HG03457 (cell line): ENCODE measurements at regions not wholly inside any gene's neighbourhood (a gene's known extent, or its start where the extent isn't known, plus 50 kb on each side); places are given as distances from the start of the nearest gene placed in this dataset.
"Not testable (repeated sequence)": the region's sequence is repeated elsewhere in the genome, so short reads cannot be mapped to it uniquely, and the experiment has no call there.

Experiments used
- ATAC-seq: cut with Tn5 transposase; IDR thresholded peaks from one replicate; pipeline ENCODE4 v1.9.1; 2021; ENCODE audit warnings: moderate number of reproducible peaks; ENCODE audit not compliant: unreplicated experiment

- ATAC-seq, result no peak
These were observed 50.4 kb upstream of the SOD1 start for GRCh38 chr21:31609081-31609480.

DNA sequence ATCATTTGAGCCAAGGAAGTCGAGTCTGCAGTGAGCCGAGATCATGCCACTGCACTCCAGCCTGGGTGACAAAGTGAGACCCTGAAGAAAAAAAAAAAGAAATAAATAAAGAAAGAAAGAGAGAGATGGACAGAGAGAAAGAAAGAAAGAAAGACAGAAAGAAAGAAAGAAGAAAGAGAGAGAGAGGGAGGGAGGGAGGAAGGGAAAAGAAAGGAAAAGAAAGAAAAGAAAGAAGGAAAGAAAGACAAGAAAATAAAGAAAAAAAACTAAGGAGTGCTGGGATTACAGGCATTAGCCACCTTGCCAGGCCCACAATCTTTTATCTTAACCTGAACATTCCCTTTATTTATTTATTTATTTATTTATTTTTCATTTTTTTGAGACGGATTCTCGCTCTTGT is 51.7 kb upstream of the SOD1 start:
- no peak for ATAC-seq

GRCh38 chr21:31606081-31606874 is 53.2 kb upstream of the SOD1 start:
- ATAC-seq, result no peak

DNA sequence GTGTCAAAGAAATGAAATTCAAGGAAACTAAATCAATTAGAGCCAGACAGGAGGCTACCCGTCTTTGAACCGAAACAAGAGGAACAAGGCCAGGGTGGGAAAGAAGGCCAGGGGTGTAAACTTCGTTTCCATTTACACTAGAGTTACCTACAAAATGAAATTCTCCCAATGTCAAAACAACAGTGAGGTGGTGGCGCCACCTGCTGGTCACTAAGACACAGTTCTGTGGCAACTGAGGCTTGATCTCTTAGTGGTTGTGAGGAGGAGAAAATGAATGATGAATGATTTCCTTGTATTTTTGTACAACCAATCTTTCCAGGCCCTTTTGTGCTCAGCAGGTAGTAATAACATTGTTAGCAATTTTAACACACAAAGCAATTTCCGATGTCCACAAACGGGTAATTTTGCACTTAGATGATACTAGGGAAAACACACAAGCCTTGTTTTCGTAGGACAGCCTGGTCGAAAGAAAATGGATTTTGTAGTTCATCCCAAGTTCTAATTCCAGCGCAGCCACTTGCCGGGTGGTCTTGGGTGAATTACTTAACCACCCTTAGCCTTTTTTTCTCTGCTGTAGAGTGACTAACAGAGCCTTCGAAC is 54.8 kb upstream of the SOD1 start:
- ATAC-seq, result no peak

DNA sequence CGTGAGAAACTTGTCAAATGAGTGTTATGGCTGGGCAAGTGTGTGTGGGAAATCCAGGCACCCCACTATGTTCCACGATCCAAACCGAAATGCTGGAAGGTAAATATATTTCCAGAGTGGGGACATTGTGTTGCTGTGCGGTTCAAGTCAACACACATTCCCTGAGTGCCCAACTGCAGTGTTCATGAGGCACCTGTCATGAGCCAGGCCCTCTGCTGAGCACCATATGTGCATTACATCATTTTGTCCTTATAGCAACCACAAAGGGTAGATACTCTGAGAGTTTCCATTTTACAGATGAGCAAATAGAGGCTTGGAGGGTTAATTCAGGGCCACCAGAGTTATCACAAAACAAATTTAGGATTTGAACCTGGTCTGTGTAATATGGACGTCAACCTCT is 59.9 kb upstream of the SOD1 start:
- ATAC-seq, result no peak

DNA sequence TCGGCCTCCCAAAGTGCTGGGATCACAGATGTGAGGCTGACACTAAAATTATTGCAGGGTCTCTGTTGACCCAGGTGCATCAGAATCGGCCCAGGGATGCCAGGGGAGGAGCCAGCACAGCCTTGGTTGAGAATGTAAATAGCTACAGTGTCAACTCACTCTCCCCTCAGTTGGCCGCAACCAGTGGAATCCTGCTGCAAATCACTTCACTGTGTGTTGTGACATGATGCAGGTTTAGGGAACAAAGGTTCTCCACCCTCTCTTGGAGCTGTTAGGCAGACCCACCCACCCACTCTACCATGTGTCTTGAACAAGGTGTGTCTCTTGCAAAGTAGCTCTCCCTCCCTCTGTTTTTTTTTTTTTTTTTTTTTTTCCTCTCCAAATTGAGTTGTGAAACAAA is 60.5 kb upstream of the SOD1 start:
- ATAC-seq, result no peak

DNA sequence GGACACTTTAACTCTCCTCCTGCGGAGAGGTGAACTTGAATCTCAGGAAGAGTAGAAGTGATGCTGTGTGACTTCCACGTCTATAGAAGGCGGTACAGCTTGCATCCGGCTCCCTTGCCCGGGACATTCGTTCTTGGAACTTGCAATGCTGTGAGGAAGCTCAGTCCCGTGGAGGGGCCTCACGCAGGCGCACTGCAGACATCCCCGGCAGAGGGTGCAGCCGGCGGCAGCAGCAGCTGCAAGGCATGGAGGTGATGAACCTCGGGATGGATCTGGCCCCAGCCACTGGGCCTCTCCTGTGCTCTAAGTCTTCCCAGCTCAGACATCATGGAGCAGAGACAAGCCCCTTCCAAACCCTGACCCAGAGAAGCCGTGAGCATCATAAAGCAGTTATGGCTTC is 61.8 kb upstream of the SOD1 start:
- ATAC-seq, result no peak

GRCh38 chr21:31596055-31596454 is 63.4 kb upstream of the SOD1 start:
- no peak for ATAC-seq

GRCh38 chr21:31594726-31595125 is 64.8 kb upstream of the SOD1 start:
- no peak for ATAC-seq

DNA sequence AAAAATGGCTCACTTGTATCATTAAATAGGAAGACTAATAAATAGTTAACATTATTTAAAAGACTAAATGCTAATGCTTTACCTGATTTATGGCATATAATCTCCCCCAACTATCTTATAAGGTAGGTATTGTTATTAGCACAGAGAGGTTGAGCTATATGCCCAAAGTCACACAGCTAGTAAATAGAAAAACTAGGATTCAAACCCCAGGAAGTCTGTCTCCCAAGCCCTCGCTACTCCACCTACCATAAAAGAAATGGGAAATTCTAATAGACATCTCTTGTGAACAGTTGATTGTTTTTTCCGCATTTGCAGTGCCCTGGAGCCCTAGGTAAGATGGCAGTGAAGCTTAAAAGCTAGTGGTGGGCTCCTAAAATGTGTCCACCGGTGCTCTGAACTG is 65.2 kb upstream of the SOD1 start:
- ATAC-seq, result no peak

DNA sequence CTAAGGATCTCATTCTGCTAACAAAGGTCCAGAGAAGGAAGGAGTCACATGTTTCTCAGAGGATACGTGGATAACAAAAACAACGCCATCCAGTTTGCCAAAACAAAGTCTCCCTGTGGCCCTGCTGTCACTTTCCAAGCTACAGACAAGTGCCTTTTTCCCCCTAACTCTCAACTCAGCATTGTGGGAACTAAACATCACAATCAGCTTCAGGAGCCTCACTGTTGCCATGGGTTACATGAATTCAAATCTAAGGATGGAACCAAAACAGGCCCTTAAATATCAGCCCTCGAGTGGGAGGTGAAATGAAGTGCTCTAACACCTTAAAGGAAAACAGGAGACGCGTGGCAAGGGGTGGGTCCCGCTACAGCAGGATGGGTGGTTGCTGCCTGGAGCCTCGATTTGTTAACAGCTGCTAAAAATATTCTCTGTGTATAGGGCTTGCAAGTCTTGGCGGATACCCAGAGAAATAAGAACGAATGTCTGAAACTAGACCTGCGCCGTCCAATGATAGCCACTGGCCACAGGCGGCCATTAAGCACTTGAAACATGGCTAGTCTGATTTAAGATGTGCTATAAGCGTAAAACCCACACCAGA is 66.4 kb upstream of the SOD1 start:
- no peak for ATAC-seq

GRCh38 chr21:31592516-31592915 is 67.0 kb upstream of the SOD1 start:
- ATAC-seq, result no peak

GRCh38 chr21:31589820-31590219 is 69.7 kb upstream of the SOD1 start:
- no peak for ATAC-seq

DNA sequence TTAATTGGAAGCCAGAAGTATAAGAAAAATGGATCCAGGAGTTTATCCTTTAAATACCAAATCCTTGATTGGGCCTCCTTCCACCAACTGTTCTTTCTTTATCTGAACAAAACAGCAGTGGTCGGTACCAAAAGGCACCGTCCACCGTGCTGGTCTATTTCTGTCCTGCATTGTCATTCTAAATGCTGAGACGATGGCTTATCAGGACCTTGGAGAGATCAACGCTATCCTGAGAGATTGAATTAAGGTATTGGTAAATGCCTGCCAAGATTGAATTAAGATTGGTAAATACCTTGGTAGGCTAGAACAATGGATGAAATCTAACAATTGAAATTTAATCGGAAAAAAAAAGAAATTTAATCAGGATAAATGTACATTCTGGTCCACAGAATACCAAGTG is 73.4 kb upstream of the SOD1 start:
- no peak for ATAC-seq

DNA sequence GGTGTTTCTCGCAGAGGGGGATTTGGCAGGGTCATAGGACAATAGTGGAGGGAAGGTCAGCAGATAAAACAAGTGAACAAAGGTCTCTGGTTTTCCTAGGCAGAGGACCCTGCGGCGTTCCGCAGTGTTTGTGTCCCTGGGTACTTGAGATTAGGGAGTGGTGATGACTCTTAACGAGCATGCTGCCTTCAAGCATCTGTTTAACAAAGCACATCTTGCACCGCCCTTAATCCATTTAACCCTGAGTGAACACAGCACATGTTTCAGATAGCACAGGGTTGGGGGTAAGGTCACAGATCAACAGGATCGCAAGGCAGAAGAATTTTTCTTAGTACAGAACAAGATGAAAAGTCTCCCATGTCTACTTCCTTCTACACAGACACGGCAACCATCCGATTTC is 75.6 kb upstream of the SOD1 start:
- not testable (repeated sequence) for ATAC-seq

DNA sequence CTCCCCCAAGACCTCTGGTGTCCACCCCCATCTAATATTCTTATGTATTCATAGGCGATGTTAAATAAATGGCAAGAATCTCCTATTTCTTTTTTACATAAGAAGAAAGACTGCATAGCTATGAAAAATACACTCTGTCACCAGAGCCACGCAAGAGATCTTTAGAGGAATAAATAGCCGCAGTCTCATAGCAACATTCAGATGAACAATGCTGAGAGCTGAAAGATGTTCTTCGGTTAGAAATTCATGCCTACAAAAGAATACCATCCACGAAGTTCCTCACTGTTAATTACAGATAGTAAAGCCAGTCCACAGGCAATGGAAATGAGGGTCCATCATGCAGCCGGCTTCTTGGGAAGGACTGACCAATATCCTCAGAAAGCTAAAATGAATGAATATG is 76.0 kb upstream of the SOD1 start:
- ATAC-seq, result no peak

- ATAC-seq, result peak; percentile 61
These were observed 78.6 kb upstream of the SOD1 start for GRCh38 chr21:31580866-31581276.

- ATAC-seq, result no peak
These were observed 82.2 kb upstream of the SOD1 start for GRCh38 chr21:31577271-31577670.

GRCh38 chr21:31576428-31576827 is 83.1 kb upstream of the SOD1 start:
- no peak for ATAC-seq

- no peak for ATAC-seq
These were observed 86.3 kb upstream of the SOD1 start for GRCh38 chr21:31573217-31573616.

GRCh38 chr21:31571879-31572278 is 87.6 kb upstream of the SOD1 start:
- no peak for ATAC-seq

- no peak for ATAC-seq
These were observed 88.5 kb upstream of the SOD1 start for GRCh38 chr21:31570824-31571566.
